ENCODE measurements at regions not wholly inside any gene's neighbourhood (a gene's known extent, or its start where the extent isn't known, plus 50 kb on each side); places are given as distances from the start of the nearest gene placed in this dataset.

DNA sequence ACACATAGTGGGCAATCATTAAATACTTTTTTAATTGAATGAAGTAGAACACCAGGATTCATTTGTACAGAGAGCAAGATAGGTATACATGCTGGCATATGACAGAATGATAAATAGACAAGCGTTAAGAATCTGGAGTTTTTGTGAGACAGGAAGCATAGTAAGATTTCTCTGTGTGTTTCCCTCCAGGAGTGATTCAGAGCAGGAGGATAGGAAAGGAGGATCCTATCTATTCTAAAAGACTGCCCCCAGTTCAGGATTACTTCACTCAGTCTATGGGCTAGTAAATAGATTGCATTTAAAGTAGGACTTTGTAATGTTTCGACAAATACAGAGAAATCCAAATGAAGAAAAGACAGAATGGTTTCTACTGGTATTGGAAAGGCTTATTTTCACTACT, 423.7 kb downstream of the PDGFC start:
- H3K79me1 ChIP-seq (ENCODE audit: low read depth in 1 of 2, low read length in 2 of 2), result no peaks in the 10 kb centered on the region
- dilution Hi-C loops (cut with HindIII; ENCODE audit: low sequenced_read_pairs, unreplicated experiment) (no loop called here), in situ Hi-C loops (cut with MboI; ENCODE audit: low sequenced_read_pairs) (no loop called here), intact Hi-C loops (cut with micrococcal nuclease) (no loop called here)
- no peak overlapping the region for H3K23ac ChIP-seq (ENCODE audit: low read depth, low read length)
- H3K9me3 ChIP-seq (ENCODE audit: control insufficient read depth, insufficient read depth, low read length), result no peaks in the 10 kb centered on the region
- H3K27me3 ChIP-seq (ENCODE audit: control insufficient read depth, insufficient read depth, low read length), result no peaks in the 10 kb centered on the region
- no peak overlapping the region for H4K91ac ChIP-seq (ENCODE audit: insufficient read depth, low read depth, low read length)
- H3K4me1 ChIP-seq (ENCODE audit: control insufficient read depth, insufficient read depth, low read length), result peaks cover 9% of the 10 kb centered on the region
- ChIA-PET CTCF (no interaction called here), POLR2A (ENCODE audit: unreplicated experiment) (no interaction called here)
- no CpG with 5 or more reads among the region's 2 CpGs for WGBS, 2 experiments (ENCODE audit: extremely low coverage in 2 of 2, insufficient read length in 1 of 2)
- no peak overlapping the region for H2AFZ ChIP-seq (replicated peaks; ENCODE audit: low read length, poor library complexity)
- no TSS peak for BruUV-seq (replicated peaks)
- ATAC-seq (ENCODE audit: low read depth) (peak; percentile 64), DNase-seq (peak; percentile 23)
- H4K20me1 ChIP-seq (ENCODE audit: insufficient read depth, low read length), result no peaks in the 10 kb centered on the region
- H2BK20ac ChIP-seq (ENCODE audit: low read depth, low read length), result peak overlapping the region; percentile 21; the same call in 1 of the 2 replicates
- no peak overlapping the region for H4K5ac ChIP-seq (ENCODE audit: low read depth, low read length)
- H3K27ac ChIP-seq (ENCODE audit: insufficient read depth, low read length), result no peak overlapping the region
- no peak overlapping the region for H2BK15ac ChIP-seq (ENCODE audit: low read depth, low read length)
- no peak overlapping the region for H2AK9ac ChIP-seq (replicated peaks; ENCODE audit: low read depth, low read length, poor library complexity)
- no peak overlapping the region for H3K4me3 ChIP-seq (ENCODE audit: insufficient read depth, low read depth, low read length)
- H3K4me2 ChIP-seq (ENCODE audit: low read depth, low read length), result peak overlapping the region; percentile 31; the same call in 1 of the 2 replicates
- H3K4ac ChIP-seq (ENCODE audit: low read depth, low read length), result no peak overlapping the region; the same call in 1 of the 2 replicates
- H3K18ac ChIP-seq (ENCODE audit: low read depth, low read length), result no peak overlapping the region
- TF ChIP-seq FOS (IDR thresholded peaks at IDR 0.05; ENCODE audit: low read depth, low read length), result no peak
- TF ChIP-seq, protein P1, sequence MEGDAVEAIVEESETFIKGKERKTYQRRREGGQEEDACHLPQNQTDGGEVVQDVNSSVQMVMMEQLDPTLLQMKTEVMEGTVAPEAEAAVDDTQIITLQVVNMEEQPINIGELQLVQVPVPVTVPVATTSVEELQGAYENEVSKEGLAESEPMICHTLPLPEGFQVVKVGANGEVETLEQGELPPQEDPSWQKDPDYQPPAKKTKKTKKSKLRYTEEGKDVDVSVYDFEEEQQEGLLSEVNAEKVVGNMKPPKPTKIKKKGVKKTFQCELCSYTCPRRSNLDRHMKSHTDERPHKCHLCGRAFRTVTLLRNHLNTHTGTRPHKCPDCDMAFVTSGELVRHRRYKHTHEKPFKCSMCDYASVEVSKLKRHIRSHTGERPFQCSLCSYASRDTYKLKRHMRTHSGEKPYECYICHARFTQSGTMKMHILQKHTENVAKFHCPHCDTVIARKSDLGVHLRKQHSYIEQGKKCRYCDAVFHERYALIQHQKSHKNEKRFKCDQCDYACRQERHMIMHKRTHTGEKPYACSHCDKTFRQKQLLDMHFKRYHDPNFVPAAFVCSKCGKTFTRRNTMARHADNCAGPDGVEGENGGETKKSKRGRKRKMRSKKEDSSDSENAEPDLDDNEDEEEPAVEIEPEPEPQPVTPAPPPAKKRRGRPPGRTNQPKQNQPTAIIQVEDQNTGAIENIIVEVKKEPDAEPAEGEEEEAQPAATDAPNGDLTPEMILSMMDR (conservative IDR thresholded peaks at IDR 0.05; ENCODE audit: low read depth, low read length), result no peak
- TF ChIP-seq, protein P2, sequence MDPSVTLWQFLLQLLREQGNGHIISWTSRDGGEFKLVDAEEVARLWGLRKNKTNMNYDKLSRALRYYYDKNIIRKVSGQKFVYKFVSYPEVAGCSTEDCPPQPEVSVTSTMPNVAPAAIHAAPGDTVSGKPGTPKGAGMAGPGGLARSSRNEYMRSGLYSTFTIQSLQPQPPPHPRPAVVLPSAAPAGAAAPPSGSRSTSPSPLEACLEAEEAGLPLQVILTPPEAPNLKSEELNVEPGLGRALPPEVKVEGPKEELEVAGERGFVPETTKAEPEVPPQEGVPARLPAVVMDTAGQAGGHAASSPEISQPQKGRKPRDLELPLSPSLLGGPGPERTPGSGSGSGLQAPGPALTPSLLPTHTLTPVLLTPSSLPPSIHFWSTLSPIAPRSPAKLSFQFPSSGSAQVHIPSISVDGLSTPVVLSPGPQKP (IDR thresholded peaks at IDR 0.05; ENCODE audit: borderline replicate concordance, low read depth, low read length), result no peak
- no peak for TF ChIP-seq NFE2L2 (IDR thresholded peaks at IDR 0.05; ENCODE audit: low read depth, low read length)
- TF ChIP-seq MXI1 (IDR thresholded peaks at IDR 0.05; ENCODE audit: borderline replicate concordance, low read depth, low read length), result no peak
- TF ChIP-seq CEBPB (IDR thresholded peaks at IDR 0.05; ENCODE audit: low read depth, low read length), result no peak
- TF ChIP-seq MAZ (IDR thresholded peaks at IDR 0.05; ENCODE audit: borderline replicate concordance, low read depth, low read length), result no peak
- no peak for TF ChIP-seq CHD1 (IDR thresholded peaks at IDR 0.05; ENCODE audit: low read depth, low read length)
- no peak for TF ChIP-seq SMC3 (IDR thresholded peaks at IDR 0.05; ENCODE audit: low read depth, low read length)
- TF ChIP-seq RAD21 (IDR thresholded peaks at IDR 0.05; ENCODE audit: low read length), result no peak
- no peak for TF ChIP-seq RFX5 (IDR thresholded peaks at IDR 0.05; ENCODE audit: low read depth, low read length)
- no peak for TF ChIP-seq RCOR1 (IDR thresholded peaks at IDR 0.05; ENCODE audit: insufficient replicate concordance, low read length)
- TF ChIP-seq, protein P3, sequence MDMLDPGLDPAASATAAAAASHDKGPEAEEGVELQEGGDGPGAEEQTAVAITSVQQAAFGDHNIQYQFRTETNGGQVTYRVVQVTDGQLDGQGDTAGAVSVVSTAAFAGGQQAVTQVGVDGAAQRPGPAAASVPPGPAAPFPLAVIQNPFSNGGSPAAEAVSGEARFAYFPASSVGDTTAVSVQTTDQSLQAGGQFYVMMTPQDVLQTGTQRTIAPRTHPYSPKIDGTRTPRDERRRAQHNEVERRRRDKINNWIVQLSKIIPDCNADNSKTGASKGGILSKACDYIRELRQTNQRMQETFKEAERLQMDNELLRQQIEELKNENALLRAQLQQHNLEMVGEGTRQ (IDR thresholded peaks at IDR 0.05; ENCODE audit: low read depth, low read length), result no peak
- no peak for TF ChIP-seq MAFK (IDR thresholded peaks at IDR 0.05; ENCODE audit: low read depth, low read length)
- no peak for TF ChIP-seq POLR2A (IDR thresholded peaks at IDR 0.05; ENCODE audit: low read depth, low read length)
- TF ChIP-seq BHLHE40 (IDR thresholded peaks at IDR 0.05; ENCODE audit: low read depth, low read length), result no peak
- peak overlapping the region; percentile 73 for H2BK5ac ChIP-seq (ENCODE audit: low read depth, low read length, poor library complexity, severe bottlenecking)
- no peak overlapping the region; the same call in 1 of the 2 replicates for H3K14ac ChIP-seq (replicated peaks; ENCODE audit: low read depth, low read length)
- no peak overlapping the region for H3K9ac ChIP-seq (ENCODE audit: low read depth, low read length)
- H3K36me3 ChIP-seq (ENCODE audit: control insufficient read depth, insufficient read depth, low read length), result no peaks in the 10 kb centered on the region
- no peak overlapping the region for H2AK5ac ChIP-seq (ENCODE audit: low read depth, low read length)
- no peak overlapping the region for H3K56ac ChIP-seq (ENCODE audit: extremely low read depth, insufficient read depth, low read length)
- H2BK120ac ChIP-seq (ENCODE audit: low read depth, low read length), result peak overlapping the region; percentile 52; the same call in 1 of the 2 replicates
- H3K9me1 ChIP-seq (ENCODE audit: insufficient read depth, low read length), result no peaks in the 10 kb centered on the region
- H4K8ac ChIP-seq (ENCODE audit: low read depth in 2 of 2, low read length in 2 of 2), result no peak overlapping the region
